CD4-positive, alpha-beta T cell treated with Interleukin-4 for 1 hour (primary cell): ENCODE measurements at regions not wholly inside any gene's neighbourhood (a gene's known extent, or its start where the extent isn't known, plus 50 kb on each side); places are given as distances from the start of the nearest gene placed in this dataset.
"Not testable (repeated sequence)": the region's sequence is repeated elsewhere in the genome, so short reads cannot be mapped to it uniquely, and the experiment has no call there.

Experiments used
- DNase-seq, 2 donors: peaks; one replicate each; pipeline ENCODE4 v3.0.0-alpha.2; 2020 to 2022

- DNase-seq, result peak in 1 of 2 donors; percentile 52
Measured at GRCh38 chr10:42367532-42368230, 270.7 kb downstream of the ZNF33B start.

GRCh38 chr10:42351745-42352144 is 286.6 kb downstream of the ZNF33B start:
- no peak for DNase-seq

- DNase-seq, result not testable (repeated sequence)
Measured at GRCh38 chr10:42336593-42337337, 301.6 kb downstream of the ZNF33B start.

GRCh38 chr10:42335653-42336296 is 302.6 kb downstream of the ZNF33B start:
- DNase-seq, result not testable (repeated sequence)

- no peak for DNase-seq
Measured at GRCh38 chr10:42304341-42304740, 334.0 kb downstream of the ZNF33B start.

GRCh38 chr10:42281896-42282295 is 356.5 kb downstream of the ZNF33B start:
- DNase-seq, result not testable (repeated sequence)

- not testable (repeated sequence) for DNase-seq
Measured at GRCh38 chr10:42269788-42270187, 368.6 kb downstream of the ZNF33B start.

GRCh38 chr10:42263259-42263658 is 375.1 kb downstream of the ZNF33B start:
- not testable (repeated sequence) for DNase-seq

GRCh38 chr10:42243002-42243401 is 395.4 kb downstream of the ZNF33B start:
- DNase-seq, result not testable (repeated sequence)

GRCh38 chr10:42242135-42242805 is 396.1 kb downstream of the ZNF33B start:
- no peak for DNase-seq

- DNase-seq, result not testable (repeated sequence)
Measured at GRCh38 chr10:42236401-42236800, 402.0 kb downstream of the ZNF33B start.

- DNase-seq, result not testable (repeated sequence)
Measured at GRCh38 chr10:42235736-42236135, 402.6 kb downstream of the ZNF33B start.

- not testable (repeated sequence) for DNase-seq
Measured at GRCh38 chr10:42235241-42235640, 403.1 kb downstream of the ZNF33B start.

- not testable (repeated sequence) for DNase-seq
Measured at GRCh38 chr10:42234506-42234905, 403.9 kb downstream of the ZNF33B start.

GRCh38 chr10:42233461-42234206 is 404.7 kb downstream of the ZNF33B start:
- DNase-seq, result not testable (repeated sequence)

GRCh38 chr10:42232955-42233354 is 405.4 kb downstream of the ZNF33B start:
- not testable (repeated sequence) for DNase-seq

- DNase-seq, result not testable (repeated sequence)
Measured at GRCh38 chr10:42230812-42231211, 407.6 kb downstream of the ZNF33B start.

GRCh38 chr10:42230115-42230514 is 408.3 kb downstream of the ZNF33B start:
- not testable (repeated sequence) for DNase-seq

GRCh38 chr10:42227859-42228258 is 410.5 kb downstream of the ZNF33B start:
- DNase-seq, result not testable (repeated sequence)

GRCh38 chr10:42193588-42193987 is 444.8 kb downstream of the ZNF33B start:
- DNase-seq, result not testable (repeated sequence)

- DNase-seq, result peak in 1 of 2 donors; percentile 23
Measured at GRCh38 chr10:42192450-42192849, 445.9 kb downstream of the ZNF33B start.
